NAMALWA (cell line): ENCODE measurements at regions not wholly inside any gene's neighbourhood (a gene's known extent, or its start where the extent isn't known, plus 50 kb on each side); places are given as distances from the start of the nearest gene placed in this dataset.

Experiments
- DNase-seq: peaks from one replicate; pipeline ENCODE4 v3.0.0-alpha.2; 2015; ENCODE audit warnings: low spot score

DNA sequence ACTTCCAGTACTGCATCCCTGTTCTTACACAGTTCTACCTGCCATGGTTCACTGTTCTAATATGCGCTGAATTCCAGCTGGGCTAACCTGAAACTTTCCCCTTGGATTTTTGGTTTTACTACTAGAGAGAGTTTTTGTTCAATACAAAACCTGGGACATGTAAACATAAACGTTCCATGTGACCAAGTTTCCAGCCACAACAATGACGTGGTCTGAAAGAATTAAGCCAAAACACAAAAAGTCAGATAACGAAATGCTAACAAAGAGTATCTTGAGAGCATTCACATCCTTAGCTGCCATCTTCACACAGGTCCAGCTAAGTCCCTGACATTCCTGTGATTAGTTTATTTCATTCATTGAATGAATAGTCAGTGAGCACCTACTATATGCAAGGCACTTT, 467.0 kb upstream of the PKDCC start:
- DNase-seq, result no peak

DNA sequence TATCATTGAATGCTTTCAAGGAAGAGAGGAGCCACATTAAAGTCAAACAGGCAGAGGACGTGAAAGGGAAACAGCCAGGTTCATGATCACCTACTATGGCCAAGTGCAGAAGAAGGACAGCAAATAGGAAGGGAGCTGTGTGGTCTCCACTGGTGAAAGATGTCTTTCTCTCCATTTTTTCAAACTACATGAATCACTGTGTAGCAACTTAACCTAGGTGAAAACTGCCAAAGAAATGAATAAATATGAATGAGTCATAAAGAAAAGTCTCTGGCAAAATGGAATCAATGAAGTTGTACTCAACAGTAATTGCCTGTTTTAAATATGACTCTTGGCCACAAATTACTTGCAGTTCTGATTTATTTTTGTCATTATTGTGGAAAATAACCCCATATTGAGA, 452.6 kb upstream of the PKDCC start:
- DNase-seq, result no peak

- no peak for DNase-seq
Measured at GRCh38 chr2:41597680-41598079, 450.1 kb upstream of the PKDCC start.

DNA sequence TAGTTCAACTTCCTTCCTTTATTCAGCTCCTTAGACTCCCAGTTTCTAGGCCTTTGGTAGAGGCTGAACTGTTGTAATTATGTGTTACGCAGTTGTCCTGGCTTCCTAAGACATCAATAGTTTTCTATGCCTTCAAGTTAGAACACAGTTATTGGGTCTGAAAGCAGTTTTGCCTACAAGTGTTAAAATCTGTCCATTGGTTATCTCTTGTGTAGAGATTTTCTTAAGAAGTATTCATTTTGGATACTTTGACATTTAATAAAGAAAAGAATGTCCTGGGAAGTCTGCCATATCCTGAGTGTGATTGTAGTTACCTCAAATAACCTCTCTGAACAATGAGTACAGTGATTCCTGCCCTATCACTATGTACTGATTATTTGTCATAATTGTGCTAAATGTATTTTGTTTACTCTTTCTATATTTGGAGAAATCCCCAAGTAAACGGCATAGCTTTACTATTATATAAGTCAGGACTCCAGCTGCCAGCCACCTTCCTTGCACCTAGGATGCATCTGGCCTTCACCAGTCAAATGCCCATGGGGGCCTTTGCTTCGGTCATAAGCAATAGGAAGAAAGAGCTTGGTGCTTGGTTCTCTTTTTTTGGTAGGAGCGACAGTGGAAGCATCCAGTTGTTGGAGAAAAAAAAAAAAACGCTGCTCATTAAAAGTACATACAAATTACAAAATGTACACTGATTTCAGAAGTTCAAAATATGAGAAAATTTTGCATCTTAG, 449.5 kb upstream of the PKDCC start:
- DNase-seq, result no peak

GRCh38 chr2:41600460-41600859, 447.4 kb upstream of the PKDCC start:
- no peak for DNase-seq

GRCh38 chr2:41602341-41602740, 445.5 kb upstream of the PKDCC start:
- no peak for DNase-seq

DNA sequence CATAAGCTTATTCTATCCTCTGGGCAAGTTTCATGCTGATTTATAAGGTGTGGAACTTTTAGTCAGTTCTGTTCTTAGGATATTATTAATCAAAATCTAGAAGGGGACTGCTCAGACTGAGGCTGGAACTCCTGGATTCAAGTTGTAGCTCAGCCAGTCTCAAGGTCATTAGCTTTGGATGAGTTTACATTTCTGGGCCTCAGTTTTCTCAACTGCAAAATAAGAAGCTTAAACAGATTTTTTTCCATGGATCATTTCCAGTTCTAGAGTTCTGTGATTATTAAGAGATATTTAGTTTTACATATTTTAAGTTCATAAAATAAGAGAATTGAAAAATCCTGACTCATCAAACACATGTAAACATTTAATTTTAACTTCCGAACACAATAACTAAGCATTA, 442.5 kb upstream of the PKDCC start:
- DNase-seq, result no peak

- no peak for DNase-seq
Measured at GRCh38 chr2:41605914-41606313, 441.9 kb upstream of the PKDCC start.

DNA sequence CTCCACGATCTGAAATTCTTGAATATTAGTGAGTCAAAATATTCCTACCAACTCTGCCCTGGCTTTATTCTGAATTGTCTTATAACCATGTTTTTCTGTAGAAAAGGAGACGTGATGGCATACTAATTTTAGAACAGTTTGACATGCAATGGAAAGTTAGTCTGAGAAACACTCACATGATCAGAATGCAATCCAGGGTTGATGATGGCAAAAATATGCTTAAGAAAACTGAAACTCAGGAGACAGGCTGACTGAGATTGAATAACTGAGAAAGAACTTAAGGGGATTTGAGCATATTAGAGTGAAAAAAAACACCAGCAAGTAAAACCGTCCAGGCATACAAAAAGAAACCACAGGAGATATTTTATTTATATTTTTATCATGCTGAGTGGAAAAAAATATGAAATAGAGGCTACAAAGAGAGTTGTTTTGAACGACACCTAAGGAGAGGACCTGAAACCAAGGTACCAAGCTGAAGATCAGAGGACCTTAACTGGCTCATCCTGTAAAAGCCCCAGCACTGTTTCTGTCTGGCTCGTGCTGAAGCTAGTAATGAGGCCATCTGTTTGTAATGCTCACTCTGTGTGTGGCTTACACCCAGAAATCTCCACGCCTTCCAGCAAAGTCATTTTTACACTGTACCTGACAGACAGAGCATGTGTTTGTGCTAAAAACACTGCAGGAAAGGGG, 437.2 kb upstream of the PKDCC start:
- no peak for DNase-seq

- DNase-seq, result no peak
Measured at GRCh38 chr2:41618754-41619153, 429.1 kb upstream of the PKDCC start.

GRCh38 chr2:41621095-41621494, 426.7 kb upstream of the PKDCC start:
- DNase-seq, result no peak

GRCh38 chr2:41621563-41621962, 426.3 kb upstream of the PKDCC start:
- no peak for DNase-seq

GRCh38 chr2:41622301-41622700, 425.5 kb upstream of the PKDCC start:
- DNase-seq, result no peak

DNA sequence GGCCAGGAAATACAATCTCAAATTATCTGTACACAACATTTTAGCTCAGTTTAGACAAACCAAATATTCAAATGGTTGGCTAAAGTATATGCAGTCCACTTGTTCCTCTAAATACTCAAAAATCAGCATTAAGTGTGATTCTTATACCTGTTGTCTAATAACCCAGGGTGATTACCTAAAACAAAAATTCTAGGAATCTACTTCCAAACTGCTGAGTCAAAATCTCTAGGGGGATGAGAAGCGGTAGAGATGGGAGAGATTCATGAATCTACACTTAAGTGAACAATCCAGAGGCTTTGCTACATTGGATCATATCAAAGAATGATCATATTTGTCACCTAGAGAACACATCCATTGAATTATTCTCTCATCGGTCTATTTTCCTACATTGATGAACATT, 420.9 kb upstream of the PKDCC start:
- no peak for DNase-seq

DNA sequence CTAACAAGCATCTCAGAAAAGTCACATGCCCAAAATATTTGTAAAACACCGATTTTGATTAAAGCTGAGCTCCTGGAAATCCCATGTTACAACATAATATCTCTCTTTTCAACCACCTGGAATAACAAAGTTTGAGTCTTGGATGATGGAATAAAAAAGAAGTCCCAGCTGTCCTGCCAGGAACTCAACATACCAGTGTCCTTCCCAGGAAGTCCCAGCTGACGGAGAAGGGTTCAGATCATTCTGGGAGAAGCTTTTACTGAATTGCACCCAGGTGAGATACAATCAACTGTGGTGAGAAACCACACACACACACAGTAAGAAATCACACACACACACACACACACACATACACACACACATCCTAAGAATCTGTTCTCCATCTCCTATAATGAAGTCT, 413.1 kb upstream of the PKDCC start:
- DNase-seq, result no peak

GRCh38 chr2:41644936-41645335, 402.9 kb upstream of the PKDCC start:
- DNase-seq, result no peak

DNA sequence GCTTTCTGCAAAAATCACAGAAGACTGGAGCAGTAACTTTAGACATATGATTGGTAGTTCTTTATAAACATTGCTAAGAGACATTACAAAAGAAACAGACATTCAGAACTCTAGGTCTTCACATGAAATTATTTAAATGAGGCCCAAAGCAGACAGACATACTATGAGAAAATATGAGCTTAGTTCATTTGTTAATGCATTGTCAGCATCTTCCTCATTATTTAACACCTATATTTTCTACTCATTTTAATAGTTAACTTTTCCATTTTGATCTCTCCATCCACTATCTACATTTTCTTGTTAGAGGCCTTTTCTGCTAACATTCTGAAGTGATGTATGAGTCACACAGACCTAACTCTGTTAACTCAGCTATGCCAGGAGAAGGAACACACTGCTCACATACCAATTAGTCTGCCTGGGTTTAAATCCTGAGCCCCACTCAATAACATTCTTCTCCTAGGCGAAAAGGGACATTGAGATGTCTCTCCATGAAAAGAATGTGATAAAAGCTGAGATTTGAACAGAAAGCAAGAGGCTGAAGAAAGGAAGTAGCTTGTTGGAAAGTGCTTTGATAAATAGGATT, 400.3 kb upstream of the PKDCC start:
- no peak for DNase-seq

DNA sequence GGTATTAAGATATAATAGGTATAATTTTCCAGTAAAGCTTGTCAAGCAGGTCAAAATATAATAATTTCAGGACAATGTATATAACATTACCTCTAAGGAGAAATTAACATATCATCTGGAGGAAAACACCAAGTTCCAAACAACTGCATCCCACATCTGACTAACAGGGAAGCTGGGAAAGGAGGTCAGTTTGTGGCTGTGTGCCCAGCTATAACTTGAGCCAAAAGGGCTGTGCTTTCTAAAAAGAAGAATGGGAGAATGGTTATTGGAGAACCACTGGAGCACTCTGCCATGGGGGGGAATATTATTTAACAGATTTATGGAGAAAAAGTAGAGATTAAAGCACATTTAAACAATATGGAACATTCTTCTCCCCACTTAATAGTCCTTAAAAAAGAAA, 390.6 kb upstream of the PKDCC start:
- no peak for DNase-seq

- no peak for DNase-seq
Measured at GRCh38 chr2:41659758-41660157, 388.1 kb upstream of the PKDCC start.

DNA sequence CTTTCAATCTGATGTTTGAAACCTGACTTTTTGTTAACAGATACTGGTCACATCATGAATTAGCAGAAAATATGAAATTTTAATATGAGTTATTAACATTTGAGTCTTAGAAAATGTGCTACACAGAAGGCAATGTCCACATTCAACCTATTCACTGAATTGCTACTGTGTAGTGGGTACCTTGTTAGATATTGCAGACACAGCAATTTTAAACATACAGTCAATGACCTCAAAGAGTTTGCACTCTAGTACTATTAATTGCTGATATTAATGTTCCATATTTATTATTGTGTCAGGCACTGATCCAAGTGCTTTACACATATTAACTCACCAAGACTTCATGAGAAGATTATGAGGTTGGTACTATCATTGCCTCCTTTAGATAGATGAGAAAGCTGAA, 385.4 kb upstream of the PKDCC start:
- DNase-seq, result no peak

- DNase-seq, result no peak
Measured at GRCh38 chr2:41663056-41663455, 384.8 kb upstream of the PKDCC start.

- DNase-seq, result no peak
Measured at GRCh38 chr2:41668529-41668928, 379.3 kb upstream of the PKDCC start.

GRCh38 chr2:41678639-41679038, 369.2 kb upstream of the PKDCC start:
- DNase-seq, result no peak

- no peak for DNase-seq
Measured at GRCh38 chr2:41686156-41686555, 361.7 kb upstream of the PKDCC start.
